IPS-20b (cell line): ENCODE measurements at regions not wholly inside any gene's neighbourhood (a gene's known extent, or its start where the extent isn't known, plus 50 kb on each side); places are given as distances from the start of the nearest gene placed in this dataset.

ENCODE experiments used
- H3K27ac ChIP-seq: one replicate; pipeline ENCODE4 v1.5.1; 2013; ENCODE audit warnings: low read length
- H3K27me3 ChIP-seq: 2 replicates; pipeline ENCODE4 v1.6.1; 2013; ENCODE audit warnings: mild to moderate bottlenecking, low read length, inconsistent platforms; ENCODE audit not compliant: insufficient read depth
- H3K36me3 ChIP-seq: 2 replicates; pipeline ENCODE4 v1.6.1; 2013; ENCODE audit warnings: low read depth, mild to moderate bottlenecking, inconsistent platforms, low read length, moderate library complexity; ENCODE audit not compliant: insufficient read depth
- H3K4me1 ChIP-seq: 2 replicates; pipeline ENCODE4 v1.6.1; 2013; ENCODE audit warnings: mild to moderate bottlenecking, control low read depth, inconsistent platforms, low read length, moderate library complexity; ENCODE audit not compliant: insufficient read depth
- H3K4me3 ChIP-seq: 2 replicates; pipeline ENCODE4 v1.5.1; 2013; ENCODE audit warnings: mild to moderate bottlenecking, low read length, inconsistent platforms
- H3K9ac ChIP-seq: 2 replicates; pipeline ENCODE4 v1.6.1; 2013; ENCODE audit warnings: low read depth, mild to moderate bottlenecking, inconsistent platforms, low read length, moderate library complexity
- H3K9me3 ChIP-seq: 2 replicates; pipeline ENCODE4 v1.6.1; 2013; ENCODE audit warnings: mild to moderate bottlenecking, low read depth, low read length, inconsistent platforms; ENCODE audit not compliant: insufficient read depth

- no peaks in the 10 kb centered on the region for H3K27me3 ChIP-seq
- no peaks in the 10 kb centered on the region for H3K9me3 ChIP-seq
- H3K9ac ChIP-seq = no peak overlapping the region
- no peaks in the 10 kb centered on the region for H3K36me3 ChIP-seq
- H3K4me3 ChIP-seq = no peak overlapping the region
- H3K27ac ChIP-seq = no peak overlapping the region
- 0 out of 2 replicates have a peak, but pooled peaks cover 4% of the 10 kb centered on the region for H3K4me1 ChIP-seq
Observed at GRCh38 chr14:101216366-101217079, 313.0 kb upstream of the RTL1 start.

- H3K4me1 ChIP-seq = peaks cover 4% of the 10 kb centered on the region; the same call in 1 of the 2 replicates
- H3K9ac ChIP-seq = no peak overlapping the region
- no peak overlapping the region for H3K27ac ChIP-seq
- H3K36me3 ChIP-seq = no peaks in the 10 kb centered on the region
- no peaks in the 10 kb centered on the region for H3K27me3 ChIP-seq
- no peaks in the 10 kb centered on the region for H3K9me3 ChIP-seq
- no peak overlapping the region for H3K4me3 ChIP-seq
Observed at GRCh38 chr14:101217080-101217463, 313.6 kb upstream of the RTL1 start.

- Histone ChIP-seq H3K27ac (no peak overlapping the region), H3K27me3 (no peaks in the 10 kb centered on the region), H3K9ac (no peak overlapping the region), H3K9me3 (no peaks in the 10 kb centered on the region), H3K36me3 (no peaks in the 10 kb centered on the region), H3K4me3 (no peak overlapping the region), H3K4me1 (peaks cover 6% of the 10 kb centered on the region; the same call in 1 of the 2 replicates)
Observed at GRCh38 chr14:101217616-101218371, 314.3 kb upstream of the RTL1 start.

GRCh38 chr14:101219896-101220703 is 316.6 kb upstream of the RTL1 start:
- no peak overlapping the region for H3K4me3 ChIP-seq
- H3K9me3 ChIP-seq = no peaks in the 10 kb centered on the region
- no peaks in the 10 kb centered on the region for H3K27me3 ChIP-seq
- H3K36me3 ChIP-seq = no peaks in the 10 kb centered on the region
- no peak overlapping the region for H3K27ac ChIP-seq
- no peak overlapping the region for H3K9ac ChIP-seq
- peaks cover 13% of the 10 kb centered on the region; the same call in 1 of the 2 replicates for H3K4me1 ChIP-seq

GRCh38 chr14:101220921-101221510 is 317.5 kb upstream of the RTL1 start:
- Histone ChIP-seq H3K9me3 (no peaks in the 10 kb centered on the region), H3K36me3 (no peaks in the 10 kb centered on the region), H3K9ac (no peak overlapping the region), H3K4me3 (no peak overlapping the region), H3K4me1 (peaks cover 13% of the 10 kb centered on the region; the same call in 1 of the 2 replicates), H3K27me3 (no peaks in the 10 kb centered on the region), H3K27ac (no peak overlapping the region)

- no peaks in the 10 kb centered on the region for H3K9me3 ChIP-seq
- no peak overlapping the region for H3K9ac ChIP-seq
- H3K27me3 ChIP-seq = no peaks in the 10 kb centered on the region
- peaks cover 13% of the 10 kb centered on the region; the same call in 1 of the 2 replicates for H3K4me1 ChIP-seq
- no peak overlapping the region for H3K4me3 ChIP-seq
- H3K36me3 ChIP-seq = no peaks in the 10 kb centered on the region
- H3K27ac ChIP-seq = no peak overlapping the region
Observed at GRCh38 chr14:101221549-101222160, 318.1 kb upstream of the RTL1 start.

- Histone ChIP-seq H3K36me3 (no peaks in the 10 kb centered on the region), H3K9ac (no peak overlapping the region; the same call in 1 of the 2 replicates), H3K4me3 (peak overlapping the region; percentile 14; the same call in 1 of the 2 replicates), H3K4me1 (peaks cover 13% of the 10 kb centered on the region; the same call in 1 of the 2 replicates), H3K27me3 (no peaks in the 10 kb centered on the region), H3K9me3 (no peaks in the 10 kb centered on the region), H3K27ac (no peak overlapping the region)
Observed at GRCh38 chr14:101222362-101223070, 319.0 kb upstream of the RTL1 start.

- H3K36me3 ChIP-seq = no peaks in the 10 kb centered on the region
- H3K9ac ChIP-seq = peak overlapping the region; percentile 50; the same call in 1 of the 2 replicates
- H3K27ac ChIP-seq = no peak overlapping the region
- H3K9me3 ChIP-seq = no peaks in the 10 kb centered on the region
- peaks cover 13% of the 10 kb centered on the region; the same call in 1 of the 2 replicates for H3K4me1 ChIP-seq
- H3K4me3 ChIP-seq = peak overlapping the region; percentile 14; the same call in 1 of the 2 replicates
- no peaks in the 10 kb centered on the region for H3K27me3 ChIP-seq
Observed at GRCh38 chr14:101223127-101223526, 319.6 kb upstream of the RTL1 start.

GRCh38 chr14:101223561-101224162 is 320.1 kb upstream of the RTL1 start:
- peaks cover 13% of the 10 kb centered on the region; the same call in 1 of the 2 replicates for H3K4me1 ChIP-seq
- peak overlapping the region; percentile 50; the same call in 1 of the 2 replicates for H3K9ac ChIP-seq
- no peaks in the 10 kb centered on the region for H3K36me3 ChIP-seq
- H3K9me3 ChIP-seq = no peaks in the 10 kb centered on the region
- H3K27ac ChIP-seq = no peak overlapping the region
- no peaks in the 10 kb centered on the region for H3K27me3 ChIP-seq
- peak overlapping the region; percentile 14; the same call in 1 of the 2 replicates for H3K4me3 ChIP-seq
